ENCODE measurements at regions not wholly inside any gene's neighbourhood (a gene's known extent, or its start where the extent isn't known, plus 50 kb on each side); places are given as distances from the start of the nearest gene placed in this dataset.

DNA sequence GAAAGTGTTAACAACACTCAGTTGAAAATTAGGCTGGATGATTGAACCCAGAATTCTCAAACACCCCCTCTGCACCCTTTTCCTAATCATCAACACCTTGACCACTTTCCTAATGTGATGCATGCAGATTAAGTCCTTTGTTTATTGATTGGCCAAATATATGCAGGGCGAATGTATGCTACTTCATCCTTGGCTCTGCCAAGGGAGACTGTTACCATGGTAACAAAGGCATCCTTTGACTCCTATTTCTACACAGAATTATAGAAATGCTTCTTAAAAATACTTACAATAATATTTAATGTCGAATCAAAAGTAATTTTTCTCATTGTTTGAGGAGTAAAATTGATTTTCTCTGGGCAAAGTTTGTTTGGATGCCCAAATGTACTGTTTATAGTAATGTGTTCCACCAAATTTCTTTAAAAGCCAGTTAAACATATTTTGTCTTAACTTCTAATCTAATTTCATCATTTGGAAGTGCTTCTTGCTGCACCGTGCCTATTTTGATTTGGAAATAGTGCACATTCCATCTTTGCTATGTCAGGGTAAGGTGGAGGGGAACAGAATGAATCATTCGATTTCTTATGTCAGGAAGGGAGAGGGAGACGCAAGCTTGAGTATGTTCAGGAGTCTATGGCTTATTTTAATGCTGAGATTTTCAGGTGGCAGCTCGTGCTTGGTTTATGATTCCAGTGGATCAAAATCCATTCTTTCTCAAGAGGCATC, 1384.3 kb upstream of the WWC1 start:
- TF ChIP-seq EZH2 (IDR thresholded peaks at IDR 0.05; ENCODE audit: borderline replicate concordance, low read length): no peak
- TF ChIP-seq, protein P1, sequence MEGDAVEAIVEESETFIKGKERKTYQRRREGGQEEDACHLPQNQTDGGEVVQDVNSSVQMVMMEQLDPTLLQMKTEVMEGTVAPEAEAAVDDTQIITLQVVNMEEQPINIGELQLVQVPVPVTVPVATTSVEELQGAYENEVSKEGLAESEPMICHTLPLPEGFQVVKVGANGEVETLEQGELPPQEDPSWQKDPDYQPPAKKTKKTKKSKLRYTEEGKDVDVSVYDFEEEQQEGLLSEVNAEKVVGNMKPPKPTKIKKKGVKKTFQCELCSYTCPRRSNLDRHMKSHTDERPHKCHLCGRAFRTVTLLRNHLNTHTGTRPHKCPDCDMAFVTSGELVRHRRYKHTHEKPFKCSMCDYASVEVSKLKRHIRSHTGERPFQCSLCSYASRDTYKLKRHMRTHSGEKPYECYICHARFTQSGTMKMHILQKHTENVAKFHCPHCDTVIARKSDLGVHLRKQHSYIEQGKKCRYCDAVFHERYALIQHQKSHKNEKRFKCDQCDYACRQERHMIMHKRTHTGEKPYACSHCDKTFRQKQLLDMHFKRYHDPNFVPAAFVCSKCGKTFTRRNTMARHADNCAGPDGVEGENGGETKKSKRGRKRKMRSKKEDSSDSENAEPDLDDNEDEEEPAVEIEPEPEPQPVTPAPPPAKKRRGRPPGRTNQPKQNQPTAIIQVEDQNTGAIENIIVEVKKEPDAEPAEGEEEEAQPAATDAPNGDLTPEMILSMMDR (IDR thresholded peaks at IDR 0.05; ENCODE audit: low read length): no peak
